GM19351 (cell line): ENCODE measurements at regions not wholly inside any gene's neighbourhood (a gene's known extent, or its start where the extent isn't known, plus 50 kb on each side); places are given as distances from the start of the nearest gene placed in this dataset.
"Not testable (repeated sequence)": the region's sequence is repeated elsewhere in the genome, so short reads cannot be mapped to it uniquely, and the experiment has no call there.

ENCODE experiments used
- ATAC-seq: cut with Tn5 transposase; IDR thresholded peaks from one replicate; pipeline ENCODE4 v1.9.1; 2021; ENCODE audit warnings: mild to moderate bottlenecking, moderate library complexity; ENCODE audit not compliant: unreplicated experiment

DNA sequence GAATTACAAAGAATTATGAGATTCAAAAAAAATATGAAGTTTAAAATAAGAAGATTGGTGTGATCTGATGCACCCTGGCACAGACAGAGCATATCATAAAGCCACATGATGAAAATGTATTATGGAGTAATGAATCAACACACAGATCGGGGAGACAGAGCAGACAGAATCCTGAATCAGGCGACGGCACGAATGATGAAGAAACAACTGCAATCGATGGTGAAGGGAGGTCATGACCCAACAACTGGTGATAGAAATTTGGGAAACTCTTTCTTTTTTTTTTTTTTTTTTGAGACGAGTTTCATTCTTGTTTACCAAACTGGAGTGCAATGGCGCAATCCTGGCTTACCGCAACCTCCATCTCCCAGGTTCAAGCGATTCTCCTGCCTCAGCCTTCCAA lies 1054.0 kb downstream of the TYW1 start:
- no peak for ATAC-seq

DNA sequence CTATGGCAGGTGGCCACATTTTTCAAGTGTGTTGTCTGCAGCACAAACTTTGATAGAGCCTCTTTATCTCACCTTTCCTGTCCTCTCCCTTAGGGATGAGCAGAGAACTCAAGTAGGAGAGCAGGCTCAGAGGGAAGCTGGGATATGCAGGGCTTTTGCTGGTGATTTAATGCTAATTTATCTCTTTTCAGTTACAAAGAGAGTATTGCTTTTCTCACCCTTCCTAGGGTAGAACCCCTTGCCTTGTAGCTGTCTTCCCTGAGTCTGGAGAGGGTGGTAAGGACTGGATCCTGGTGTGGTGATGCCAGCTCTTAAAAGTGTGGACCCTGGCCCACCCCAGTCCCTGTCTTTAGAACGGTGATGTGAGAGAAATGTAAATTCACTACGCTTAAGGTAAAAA lies 1061.4 kb downstream of the TYW1 start:
- ATAC-seq, result no peak

DNA sequence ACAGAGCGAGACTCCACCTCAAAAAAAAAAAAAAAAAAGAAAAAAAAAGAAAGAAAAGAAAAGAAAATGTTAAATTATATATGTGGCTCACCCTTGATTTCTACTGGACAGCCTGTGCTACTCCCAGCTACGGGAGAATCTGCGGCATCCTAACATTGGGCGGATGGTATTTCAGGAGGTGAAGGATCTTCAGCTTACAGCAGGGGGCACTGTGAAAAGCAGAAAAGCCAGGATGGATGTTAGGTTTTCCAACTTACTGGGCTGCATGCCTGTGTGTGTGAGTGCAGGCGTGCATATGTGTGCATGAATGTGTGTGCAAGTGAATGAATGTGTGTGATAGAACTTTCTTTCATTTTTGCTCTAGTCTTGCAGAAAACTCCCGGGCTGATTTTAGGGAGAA lies 1066.5 kb downstream of the TYW1 start:
- no peak for ATAC-seq

DNA sequence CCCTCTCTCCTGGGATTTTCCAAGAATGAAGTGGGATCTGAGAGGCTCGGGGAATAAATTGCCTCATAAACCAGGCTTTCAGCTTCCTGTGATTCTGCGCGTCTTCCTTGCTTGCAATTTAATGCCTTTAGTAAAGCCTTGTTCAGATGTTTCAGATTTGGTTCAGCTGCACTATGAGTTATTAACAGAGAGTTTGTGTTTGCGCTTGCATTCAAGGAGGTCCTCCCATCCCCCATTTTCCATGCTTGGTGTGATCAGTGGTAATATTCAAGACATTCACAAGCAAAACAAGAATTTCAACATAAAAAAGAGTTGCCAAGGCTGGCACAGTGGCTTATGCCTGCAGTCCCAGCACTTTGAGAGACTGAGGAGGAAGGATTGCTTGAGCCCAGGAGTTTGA lies 1068.9 kb downstream of the TYW1 start:
- no peak for ATAC-seq

DNA sequence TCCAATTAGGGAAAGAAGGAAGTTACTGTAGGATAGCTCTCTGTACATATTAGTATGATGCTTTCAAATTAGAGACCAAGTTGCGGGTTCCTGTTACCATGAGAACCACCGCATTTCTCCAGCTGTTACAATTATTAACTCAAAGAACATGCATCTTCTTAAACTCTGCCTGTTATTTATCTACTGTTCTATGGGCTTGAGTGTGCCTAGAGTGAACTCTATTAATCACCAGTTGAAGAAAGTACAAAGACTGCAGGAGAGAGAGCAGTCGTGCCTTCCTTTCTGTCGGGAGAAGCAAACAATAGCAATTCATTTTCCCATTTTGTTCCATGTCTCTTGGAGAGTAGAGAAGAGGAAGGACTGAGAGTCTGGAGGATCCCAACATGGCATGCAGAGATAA lies 1071.2 kb downstream of the TYW1 start:
- no peak for ATAC-seq

DNA sequence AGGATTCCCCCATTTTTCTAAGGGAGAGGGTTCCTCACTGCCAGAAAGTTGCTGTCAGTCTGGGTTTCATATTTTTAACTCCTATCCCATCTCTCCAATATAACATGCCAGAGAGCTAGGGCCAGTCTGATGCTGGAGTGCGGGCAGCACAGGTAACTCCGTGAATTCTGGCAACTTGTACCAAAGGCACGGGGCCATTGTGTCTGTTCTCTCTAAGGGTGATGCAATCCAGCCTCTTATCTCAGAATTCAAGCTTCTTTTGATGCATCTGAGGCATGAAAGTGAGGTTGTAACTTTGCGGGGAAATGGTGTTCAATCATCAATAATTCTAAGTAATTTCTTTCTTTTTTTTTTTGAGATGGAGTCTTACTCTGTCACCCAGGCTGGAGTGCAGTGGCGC lies 1074.4 kb downstream of the TYW1 start:
- no peak for ATAC-seq

DNA sequence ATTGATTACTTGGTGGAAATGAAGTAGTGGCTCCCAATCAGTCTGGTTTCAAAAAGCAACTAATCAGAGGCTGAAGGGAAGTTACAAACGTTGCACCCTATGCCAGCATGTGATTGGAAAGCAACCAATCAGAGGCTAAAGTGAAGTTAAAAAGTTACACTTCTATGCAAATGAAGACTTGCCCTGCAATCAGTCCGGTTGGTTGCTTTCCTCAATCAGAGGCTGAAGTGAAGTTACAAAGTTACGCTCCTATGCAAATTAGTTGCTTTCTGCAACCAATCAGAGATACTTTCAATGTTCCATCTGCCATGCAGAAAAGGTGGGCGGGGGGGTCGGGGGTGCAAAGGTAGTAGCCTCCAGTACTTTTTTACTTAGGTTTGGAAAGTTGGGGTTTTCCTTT lies 1077.1 kb downstream of the TYW1 start:
- ATAC-seq, result no peak

DNA sequence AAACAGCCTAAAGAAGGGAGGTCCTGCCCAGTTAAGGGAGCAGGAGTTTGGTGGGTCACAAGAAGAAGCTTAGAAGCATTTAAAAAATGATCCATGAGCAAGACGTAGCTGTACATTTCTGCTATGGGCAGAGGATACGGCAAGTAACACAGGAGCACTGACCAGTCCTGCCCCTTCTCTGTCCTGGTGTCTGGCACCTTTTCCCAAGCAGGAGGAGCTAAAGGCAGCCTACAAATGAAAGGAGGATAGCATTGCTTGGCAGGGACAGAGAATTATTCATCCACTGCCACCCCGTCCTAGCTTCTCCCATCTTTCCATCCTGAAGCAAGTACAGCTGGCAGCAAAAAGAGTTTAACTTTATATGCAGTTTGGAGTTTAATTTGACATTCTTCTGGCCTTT lies 1077.6 kb downstream of the TYW1 start:
- ATAC-seq, result no peak

DNA sequence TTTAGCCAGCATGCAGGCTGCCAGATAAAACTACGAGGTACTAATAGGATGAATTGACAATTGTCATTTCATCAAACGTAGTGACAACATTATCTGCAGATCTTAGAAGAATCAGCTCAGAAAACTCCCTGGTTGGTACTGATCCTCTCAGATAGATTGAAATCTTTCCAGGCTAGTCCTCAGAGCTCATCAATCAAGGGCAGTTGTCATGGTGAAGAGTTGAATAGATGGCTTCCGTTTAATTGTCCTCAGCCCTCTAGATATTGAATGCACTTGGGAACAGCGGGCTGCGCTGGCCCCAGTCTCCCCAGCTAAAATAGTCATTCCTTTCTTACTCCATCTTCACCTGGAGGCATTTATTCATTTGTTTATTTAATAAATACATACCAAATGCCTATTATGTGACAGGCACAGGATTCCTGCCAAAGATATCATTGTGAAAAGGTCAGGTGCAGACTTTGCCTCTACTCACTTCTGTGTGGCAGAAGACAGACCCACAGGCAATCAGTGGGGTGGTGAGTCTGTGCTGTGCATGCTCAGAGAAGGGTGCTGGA lies 1081.6 kb downstream of the TYW1 start:
- no peak for ATAC-seq

DNA sequence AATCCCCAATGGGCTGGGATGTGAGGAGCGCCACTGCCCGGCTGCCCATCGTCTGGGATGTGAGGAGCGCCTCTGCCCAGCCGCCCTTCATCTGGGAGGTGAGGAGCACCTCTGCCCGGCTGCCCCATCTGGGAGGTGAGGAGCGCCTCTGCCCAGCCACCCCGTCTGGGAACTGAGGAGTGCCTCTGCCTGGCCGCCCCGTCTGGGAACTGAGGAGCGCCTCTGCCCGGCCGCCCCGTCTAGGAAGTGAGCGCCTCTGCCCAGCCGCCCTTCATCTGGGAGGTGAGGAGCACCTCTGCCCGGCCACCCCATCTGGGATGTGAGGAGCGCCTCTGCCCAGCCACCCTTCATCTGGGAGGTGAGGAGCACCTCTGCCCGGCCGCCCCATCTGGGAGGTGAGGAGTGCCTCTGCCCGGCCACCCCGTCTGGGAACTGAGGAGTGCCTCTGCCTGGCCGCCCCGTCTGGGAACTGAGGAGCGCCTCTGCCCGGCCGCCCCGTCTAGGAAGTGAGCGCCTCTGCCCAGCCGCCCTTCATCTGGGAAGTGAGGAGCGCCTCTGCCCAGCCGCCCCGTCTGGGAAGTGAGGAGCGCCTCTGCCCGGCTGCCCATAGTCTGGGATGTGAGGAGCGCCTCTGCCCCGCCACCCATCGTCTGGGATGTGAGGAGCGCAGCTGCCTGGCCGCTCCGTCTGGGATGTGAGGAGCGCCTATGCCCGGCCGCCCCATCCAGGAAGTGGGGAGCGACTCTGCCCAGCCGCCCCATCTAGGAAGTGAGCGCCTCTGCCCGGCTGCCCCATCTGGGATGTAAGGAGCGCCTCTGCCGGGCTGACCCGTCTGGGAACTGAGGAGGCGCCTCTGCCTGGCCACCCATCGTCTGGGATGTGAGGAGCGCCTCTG lies 1085.7 kb downstream of the TYW1 start:
- not testable (repeated sequence) for ATAC-seq

DNA sequence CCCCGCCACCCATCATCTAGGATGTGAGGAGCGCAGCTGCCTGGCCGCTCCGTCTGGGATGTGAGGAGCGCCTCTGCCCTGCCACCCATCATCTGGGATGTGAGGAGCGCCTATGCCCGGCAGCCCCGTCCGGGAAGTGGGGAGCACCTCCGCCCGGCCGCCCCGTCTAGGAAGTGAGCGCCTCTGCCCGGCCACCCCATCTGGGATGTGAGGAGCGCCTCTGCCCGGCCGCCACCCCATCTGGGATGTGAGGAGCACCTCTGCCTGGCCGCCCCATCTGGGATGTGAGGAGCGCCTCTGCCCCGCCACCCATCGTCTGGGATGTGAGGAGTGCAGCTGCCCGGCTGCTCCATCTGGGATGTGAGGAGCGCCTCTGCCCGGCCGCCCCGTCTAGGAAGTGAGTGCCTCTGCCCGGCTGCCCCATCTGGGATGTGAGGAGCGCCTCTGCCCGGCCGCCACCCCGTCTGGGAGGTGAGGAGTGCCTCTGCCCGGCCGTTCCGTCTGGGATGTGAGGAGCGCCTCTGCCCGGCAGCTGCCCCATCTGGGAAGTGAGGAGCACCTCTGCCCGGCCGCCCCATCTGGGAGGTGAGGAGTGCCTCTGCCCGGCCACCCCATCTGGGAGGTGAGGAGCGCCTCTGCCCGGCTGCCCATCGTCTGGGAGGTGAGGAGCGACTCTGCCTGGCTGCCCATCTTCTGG lies 1086.5 kb downstream of the TYW1 start:
- ATAC-seq, result not testable (repeated sequence)

DNA sequence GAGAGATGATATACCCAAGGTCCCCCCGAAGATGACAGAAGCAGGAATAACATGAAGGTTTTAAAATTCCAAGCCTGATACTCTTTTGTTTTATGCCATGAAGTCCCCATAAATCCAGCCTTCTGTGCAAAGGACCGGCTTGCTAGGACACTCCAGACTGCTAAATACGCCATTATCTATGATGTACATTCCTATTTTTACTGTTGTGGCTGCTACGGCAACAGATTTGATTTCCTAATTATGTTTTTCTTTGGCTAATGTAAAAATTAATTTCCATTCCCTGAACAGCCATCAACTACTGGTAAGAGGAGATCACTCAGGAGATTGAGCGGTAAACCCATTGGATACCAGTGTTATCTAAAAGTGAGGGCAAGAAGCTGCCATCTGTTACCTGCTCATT lies 1090.8 kb downstream of the TYW1 start:
- no peak for ATAC-seq

DNA sequence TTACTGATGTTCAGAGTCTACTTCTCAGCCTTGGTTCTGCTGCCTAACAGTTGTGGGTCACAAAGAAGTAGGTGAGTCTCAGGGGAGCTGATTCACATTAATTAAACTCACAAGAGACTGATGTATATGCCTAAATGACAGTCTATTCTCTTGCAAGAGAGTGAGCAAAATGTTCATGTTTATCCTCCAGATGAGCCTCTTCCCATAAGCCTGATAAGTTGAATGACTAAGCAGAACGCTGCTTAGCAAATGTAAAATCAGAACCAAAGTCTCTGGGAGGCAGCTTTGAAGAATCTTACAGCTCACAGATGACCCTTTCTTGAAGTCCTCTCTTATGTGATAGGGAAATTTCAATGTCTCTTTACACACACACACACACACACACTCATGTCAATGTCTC lies 1092.2 kb downstream of the TYW1 start:
- no peak for ATAC-seq

DNA sequence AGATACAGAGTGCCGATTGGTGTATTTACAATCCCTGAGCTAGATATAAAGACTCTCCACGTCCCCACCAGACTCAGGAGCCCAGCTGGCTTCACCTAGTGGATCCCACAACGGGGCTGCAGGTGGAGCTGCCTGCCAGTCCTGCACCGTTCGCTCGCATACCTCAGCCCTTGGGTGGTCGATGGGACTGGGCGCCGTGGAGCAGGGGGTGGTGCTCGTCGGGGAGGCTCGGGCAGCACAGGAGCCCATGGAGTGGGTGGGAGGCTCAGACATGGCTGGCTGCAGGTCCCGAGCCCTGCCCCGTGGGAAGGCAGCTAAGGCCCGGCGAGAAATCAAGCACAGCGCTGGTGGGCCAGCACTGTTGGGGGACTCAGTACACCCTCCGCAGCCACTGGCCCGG lies 1093.6 kb downstream of the TYW1 start:
- ATAC-seq, result not testable (repeated sequence)

DNA sequence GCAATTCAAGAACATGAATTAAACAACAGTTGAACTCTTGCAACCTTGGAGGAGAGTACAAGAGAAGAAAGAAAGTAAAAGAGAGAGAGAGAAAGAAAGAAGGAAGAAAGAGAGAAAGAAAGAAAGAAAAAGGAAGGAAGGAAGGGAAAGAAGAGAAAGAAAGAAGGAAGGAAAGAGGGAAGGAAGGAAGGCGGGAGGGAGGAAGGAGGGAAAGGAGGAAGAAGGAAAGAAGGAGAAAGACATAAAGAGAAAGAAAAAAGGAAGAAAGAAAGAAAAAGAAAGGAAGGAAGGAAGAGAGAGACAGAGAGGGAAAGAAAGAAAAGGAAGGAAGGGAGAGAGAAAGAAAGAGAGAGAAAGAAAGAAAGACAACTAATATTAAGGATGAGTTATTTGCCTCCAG lies 1106.7 kb downstream of the TYW1 start:
- no peak for ATAC-seq

DNA sequence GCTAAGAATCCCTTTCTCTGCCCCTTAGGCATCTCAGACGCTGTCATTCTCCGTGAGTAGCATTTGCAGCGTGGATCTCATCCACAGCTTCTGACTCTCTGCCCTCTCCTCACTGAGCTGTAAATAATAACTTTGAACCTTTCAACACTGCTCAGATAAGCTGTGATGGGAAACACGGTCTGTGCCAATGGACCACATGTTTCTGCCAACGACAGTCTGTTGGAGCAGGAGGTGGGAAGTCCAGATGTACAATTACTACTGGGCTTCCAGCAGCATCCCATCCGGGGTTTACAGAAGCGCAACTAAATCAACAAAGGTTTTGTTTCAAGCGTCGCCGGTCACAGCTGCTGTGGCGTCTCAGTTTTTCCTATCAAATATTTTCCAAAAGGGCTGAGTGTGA lies 1110.6 kb downstream of the TYW1 start:
- ATAC-seq, result no peak

DNA sequence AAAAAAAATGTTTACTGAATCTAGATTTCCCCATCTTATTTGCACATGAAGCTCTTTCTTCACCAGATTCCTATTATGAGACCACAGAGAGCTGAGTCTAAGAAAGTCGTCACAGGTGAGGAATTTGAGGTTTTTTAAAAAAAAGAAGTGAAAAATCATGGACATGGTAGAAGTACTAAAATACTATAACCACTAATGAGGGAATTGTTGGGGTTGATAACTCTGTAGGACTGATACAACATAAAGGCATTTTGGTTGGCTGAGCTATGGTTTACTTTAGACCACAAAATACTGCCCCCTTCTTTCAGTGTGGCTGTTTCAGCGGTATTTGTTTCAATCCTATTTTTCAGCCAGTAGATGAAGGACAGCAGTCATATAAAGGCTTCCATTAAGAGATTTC lies 1111.3 kb downstream of the TYW1 start:
- ATAC-seq, result no peak

DNA sequence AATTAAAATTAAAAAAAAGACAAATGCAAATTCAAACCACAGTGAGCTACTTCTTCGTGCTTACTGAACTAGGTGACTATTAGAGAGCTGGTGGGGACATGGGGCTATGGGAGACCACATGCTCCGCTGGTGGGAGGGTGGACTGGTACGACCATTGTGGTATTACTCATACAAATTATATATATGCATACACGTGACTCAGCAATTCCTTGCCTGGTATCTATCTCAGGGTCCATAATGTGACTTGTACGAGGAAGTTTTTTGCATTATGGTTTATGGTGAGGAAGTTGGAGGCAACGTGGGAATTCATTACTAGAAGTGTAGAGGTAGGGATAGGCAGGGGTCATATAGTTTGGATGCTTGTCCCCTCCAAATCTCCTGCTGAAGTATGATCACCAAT lies 1112.7 kb downstream of the TYW1 start:
- ATAC-seq, result no peak

DNA sequence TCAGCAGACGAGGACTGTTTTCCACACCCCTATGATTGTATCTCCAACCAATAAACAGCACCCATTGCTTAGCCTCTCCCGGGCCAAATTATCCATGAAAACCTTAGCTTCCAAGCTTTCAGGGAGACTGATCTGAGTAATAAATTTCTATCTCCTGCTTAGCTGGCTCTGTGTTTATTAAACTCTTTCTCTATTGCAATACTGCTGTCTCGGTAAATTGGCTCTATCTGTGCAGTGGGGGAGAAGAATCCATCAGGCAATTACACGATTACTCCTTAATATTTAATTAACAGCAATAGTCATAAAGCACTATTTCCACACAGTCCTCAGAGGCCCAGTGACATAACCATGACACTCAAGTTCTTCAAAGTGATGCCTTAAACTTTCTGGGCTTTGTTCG lies 1122.8 kb downstream of the TYW1 start:
- no peak for ATAC-seq

DNA sequence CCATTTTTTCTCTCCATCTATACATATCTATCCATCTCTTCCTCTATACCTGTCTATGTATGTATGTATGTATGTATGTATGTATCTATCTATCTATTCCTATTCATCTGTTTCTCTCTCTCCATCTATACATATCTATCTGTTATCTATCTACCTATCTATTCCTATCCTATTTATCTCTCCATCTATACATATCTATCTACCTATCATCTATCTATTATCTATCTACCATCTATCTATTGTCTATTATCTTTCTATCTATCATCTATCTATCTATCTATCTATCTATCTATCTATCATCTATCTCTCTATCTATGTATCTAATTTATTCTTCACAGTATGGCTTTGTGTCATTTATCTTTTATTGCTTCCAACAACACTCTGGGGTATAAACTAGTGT lies 1124.4 kb downstream of the TYW1 start:
- no peak for ATAC-seq

DNA sequence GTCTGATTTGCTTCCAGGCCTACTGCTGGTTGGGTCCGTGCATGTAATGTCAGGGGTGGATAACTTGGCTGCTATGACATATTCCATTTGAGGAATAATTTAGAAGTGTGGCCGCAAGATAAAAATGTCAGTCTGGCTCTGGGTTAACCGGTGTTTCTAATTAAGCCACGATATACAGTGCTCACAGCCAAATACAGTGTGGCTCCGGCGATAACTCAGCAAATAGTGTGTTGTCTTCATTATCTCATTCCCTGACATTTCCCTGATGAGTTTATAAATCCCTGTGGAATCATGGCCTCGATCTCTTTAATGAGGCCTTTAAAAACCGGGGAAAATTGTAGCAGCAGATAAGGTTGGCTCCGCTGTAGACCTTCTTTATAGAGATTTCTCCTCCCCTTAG lies 1125.0 kb downstream of the TYW1 start:
- ATAC-seq, result no peak

DNA sequence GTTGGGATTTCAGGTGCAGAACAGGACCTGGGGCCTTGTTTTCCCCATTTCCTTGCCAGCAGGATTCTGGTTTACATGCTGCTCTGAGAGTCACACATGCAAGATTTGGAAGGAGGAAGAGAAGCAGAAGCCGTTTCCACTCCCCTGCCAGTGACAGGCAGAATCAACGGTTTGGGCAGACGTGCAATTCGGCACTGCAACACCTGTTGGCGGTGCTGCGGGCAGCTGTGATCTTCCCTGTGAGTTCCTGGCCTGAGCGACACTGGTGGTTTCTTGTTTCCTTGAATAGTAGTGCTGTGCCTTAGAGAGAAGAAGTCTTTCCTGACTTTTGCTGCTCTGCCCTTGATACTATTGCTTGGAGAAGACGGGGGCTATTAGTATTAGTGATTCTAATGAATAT lies 1126.2 kb downstream of the TYW1 start:
- no peak for ATAC-seq
